SK-N-SH (cell line): ENCODE measurements at regions not wholly inside any gene's neighbourhood (a gene's known extent, or its start where the extent isn't known, plus 50 kb on each side); places are given as distances from the start of the nearest gene placed in this dataset.

ENCODE experiments used
- CTCF ChIA-PET: fragments of 300-600, 350-600 bp; formaldehyde crosslinking; extraction: SDS; loops from one replicate; lab custom pipeline; 2021; lab: Yijun Ruan, JAX
- POLR2A ChIA-PET: fragments of 350-600 bp; sonication (Branson Sonifier 250); formaldehyde crosslinking; extraction: SDS; loops from one replicate; lab custom pipeline; 2020; ENCODE audit warnings: antibody characterized with exemption, inconsistent platforms; lab: Yijun Ruan, JAX
- DNase-seq: peaks from one replicate; pipeline ENCODE4 v3.0.0; 2012
- H2AFZ ChIP-seq: fragments of 200-600 bp; sonication (generic); 2 replicates; pipeline ENCODE4 v1.8.1; 2016; ENCODE audit warnings: antibody characterized with exemption, mild to moderate bottlenecking, low read depth
- H3F3A ChIP-seq: fragments of 200-600 bp; sonication (generic); replicated peaks from 2 replicates; pipeline ENCODE3; 2016; ENCODE audit warnings: antibody characterized with exemption, mild to moderate bottlenecking; ENCODE audit not compliant: insufficient read depth
- H3K27ac ChIP-seq, 2 experiments: fragments of 200-500 bp in 1 of 2; fragments of 200-600 bp in 1 of 2; sonication (Bioruptor generic) in 1 of 2; sonication (generic), shearing (Covaris generic) in 1 of 2; 2 replicates each; pipeline versions ENCODE4 v1.5.1 to v1.6.1; 2014 to 2016; ENCODE audit warnings: low read depth in 2 of 2, inconsistent platforms in 1 of 2, low read length in 1 of 2, mild to moderate bottlenecking in 1 of 2, mixed read lengths in 1 of 2
- H3K27me3 ChIP-seq: fragments of 200-600 bp; sonication (generic), shearing (Covaris generic); 2 replicates; pipeline ENCODE4 v1.6.1; 2016; ENCODE audit warnings: mixed run types; ENCODE audit not compliant: insufficient read depth
- H3K36me3 ChIP-seq, 2 experiments: fragments of 200-500 bp in 1 of 2; fragments of 200-600 bp in 1 of 2; sonication (Bioruptor generic) in 1 of 2; sonication (generic) in 1 of 2; replicated peaks in 1 of 2; 2 replicates each; pipeline versions ENCODE3 to v1.5.1; 2014 to 2016; ENCODE audit warnings: low read length in 1 of 2, mild to moderate bottlenecking in 1 of 2; ENCODE audit not compliant: insufficient read depth in 2 of 2, control insufficient read depth in 1 of 2
- H3K4me1 ChIP-seq, 2 experiments: fragments of 200-500 bp in 1 of 2; fragments of 200-600 bp in 1 of 2; sonication (Bioruptor generic) in 1 of 2; sonication (generic), shearing (Covaris generic) in 1 of 2; 2 replicates each; pipeline versions ENCODE4 v1.5.1 to v1.6.1; 2014 to 2016; ENCODE audit warnings: low read depth in 1 of 2, low read length in 1 of 2, mixed run types in 1 of 2; ENCODE audit not compliant: insufficient read depth in 2 of 2, control insufficient read depth in 1 of 2
- H3K4me2 ChIP-seq: fragments of 200-600 bp; sonication (generic), shearing (Covaris generic); 2 replicates; pipeline ENCODE4 v1.6.1; 2017; ENCODE audit warnings: mixed run types
- H3K4me3 ChIP-seq, 2 experiments: fragments of 200-500 bp in 1 of 2; fragments of 200-600 bp in 1 of 2; sonication (Bioruptor generic) in 1 of 2; sonication (generic), shearing (Covaris generic) in 1 of 2; 2 replicates each; pipeline versions ENCODE4 v1.5.1 to v1.8.1; 2014 to 2016; ENCODE audit warnings: low read depth in 2 of 2, inconsistent platforms in 1 of 2, low read length in 1 of 2, mild to moderate bottlenecking in 1 of 2, mixed read lengths in 1 of 2, moderate library complexity in 1 of 2
- H3K79me2 ChIP-seq: fragments of 200-600 bp; sonication (generic); 2 replicates; pipeline ENCODE4 v1.8.1; 2017; ENCODE audit warnings: mild to moderate bottlenecking; ENCODE audit not compliant: insufficient read depth
- H3K9ac ChIP-seq: fragments of 200-600 bp; sonication (generic); 2 replicates; pipeline ENCODE4 v1.6.1; 2017; ENCODE audit warnings: mixed run types
- H3K9me2 ChIP-seq: fragments of 200-600 bp; sonication (generic); 2 replicates; pipeline ENCODE4 v1.6.1; 2017; ENCODE audit warnings: mixed run types
- H3K9me3 ChIP-seq: fragments of 200-600 bp; sonication (generic); 2 replicates; pipeline ENCODE4 v1.6.1; 2017; ENCODE audit warnings: mixed run types, mild to moderate bottlenecking, moderate library complexity
- H4K20me1 ChIP-seq: fragments of 200-600 bp; sonication (generic); 2 replicates; pipeline ENCODE4 v1.6.1; 2017; ENCODE audit warnings: mild to moderate bottlenecking, mixed run types; ENCODE audit not compliant: insufficient read depth
- CHD2 ChIP-seq: fragments of 150-350 bp; IDR thresholded peaks from 2 replicates; pipeline ENCODE4 v1.6.1; 2018; ENCODE audit warnings: low read length; ENCODE audit not compliant: partially characterized antibody
- CTCF ChIP-seq: fragments of 200-600 bp; sonication (generic); IDR thresholded peaks from 2 replicates; pipeline ENCODE4 v1.6.1; 2017; ENCODE audit warnings: antibody characterized with exemption, mild to moderate bottlenecking, moderate library complexity
- ELF1 ChIP-seq: IDR thresholded peaks from 2 replicates; pipeline ENCODE4 v1.4.0; 2012
- FOSL2 ChIP-seq: IDR thresholded peaks from 2 replicates; pipeline ENCODE4 v1.4.0; 2012; ENCODE audit warnings: low read depth, mild to moderate bottlenecking, moderate library complexity, borderline replicate concordance
- GATA2 ChIP-seq: sonication (generic); formaldehyde crosslinking; IDR thresholded peaks from 2 replicates; pipeline ENCODE4 v1.5.0; 2020; ENCODE audit warnings: mild to moderate bottlenecking, missing genetic modification reagents
- MEF2A ChIP-seq: IDR thresholded peaks from 2 replicates; pipeline ENCODE4 v1.4.0; 2012; ENCODE audit warnings: low read depth, borderline replicate concordance
- NFIC ChIP-seq: IDR thresholded peaks from 2 replicates; pipeline ENCODE4 v1.4.0; 2012; ENCODE audit warnings: borderline replicate concordance
- RAD21 ChIP-seq: IDR thresholded peaks from 2 replicates; pipeline ENCODE4 v1.6.1; 2012; ENCODE audit warnings: mild to moderate bottlenecking, low read length
- RCOR1 ChIP-seq: fragments of 150-350 bp; IDR thresholded peaks from 2 replicates; pipeline ENCODE4 v1.6.1; 2017; ENCODE audit warnings: antibody characterized with exemption, low read length
- REST ChIP-seq: IDR thresholded peaks from 2 replicates; pipeline ENCODE4 v1.6.1; 2012; ENCODE audit warnings: mild to moderate bottlenecking, low read depth, low read length, moderate library complexity
- RFX5 ChIP-seq: IDR thresholded peaks from 2 replicates; pipeline ENCODE4 v1.6.1; 2012; ENCODE audit warnings: mild to moderate bottlenecking, improper control_type of control experiment, low read length
- SIN3A ChIP-seq: IDR thresholded peaks from 2 replicates; pipeline ENCODE4 v1.6.1; 2012; ENCODE audit warnings: low read depth, mild to moderate bottlenecking, low read length, moderate library complexity, borderline replicate concordance
- SMC3 ChIP-seq: IDR thresholded peaks from 2 replicates; pipeline ENCODE4 v1.6.1; 2012; ENCODE audit warnings: low read depth, low read length, improper control_type of control experiment
- TCF12 ChIP-seq: IDR thresholded peaks from 2 replicates; pipeline ENCODE4 v1.4.0; 2012
- TEAD4 ChIP-seq: IDR thresholded peaks from 2 replicates; pipeline ENCODE4 v1.4.0; 2012; ENCODE audit warnings: mild to moderate bottlenecking, borderline replicate concordance; ENCODE audit not compliant: insufficient read depth
- USF2 ChIP-seq: fragments of 150-350 bp; IDR thresholded peaks from 2 replicates; pipeline ENCODE4 v1.6.1; 2017; ENCODE audit warnings: antibody characterized with exemption, low read length, low read depth, borderline replicate concordance
- YY1 ChIP-seq: IDR thresholded peaks from 2 replicates; pipeline ENCODE4 v1.4.0; 2012; ENCODE audit warnings: low read depth, mild to moderate bottlenecking
- ZBTB33 ChIP-seq: IDR thresholded peaks from 2 replicates; pipeline ENCODE4 v1.4.0; 2012; ENCODE audit warnings: low read depth, borderline replicate concordance
- WGBS: methylation state at CpG from one replicate; pipeline ENCODE4 v1.1.6; 2017; ENCODE audit warnings: low lambda C conversion rate; 5-methylcytosine and 5-hydroxymethylcytosine counted together

- Histone ChIP-seq H3K4me1 (peaks cover 0 to 5% of the 10 kb centered on the region in 2 experiments; a peak in 2 of 4 replicates), H3K27ac (no peak overlapping the region), H3K9me2 (no peaks in the 10 kb centered on the region), H3K36me3 (no peaks in the 10 kb centered on the region), H3K27me3 (no peaks in the 10 kb centered on the region), H3K4me2 (no peak overlapping the region), H2AFZ (no peak overlapping the region), H3K4me3 (no peak overlapping the region), H3K9me3 (no peaks in the 10 kb centered on the region), H4K20me1 (no peaks in the 10 kb centered on the region), H3K79me2 (no peaks in the 10 kb centered on the region), H3F3A (no peaks in the 10 kb centered on the region), H3K9ac (no peak overlapping the region)
- ChIA-PET POLR2A (no interaction called here), CTCF (no interaction called here)
- TF ChIP-seq RCOR1 (no peak), MEF2A (no peak), CHD2 (no peak), RFX5 (no peak), USF2 (no peak)
- no peak for DNase-seq
These were observed 212.0 kb upstream of the RRP15 start for GRCh38 chr1:218073062-218073461.

GRCh38 chr1:218078916-218079315, 206.2 kb upstream of the RRP15 start:
- Histone ChIP-seq H4K20me1 (no peaks in the 10 kb centered on the region), H3F3A (no peaks in the 10 kb centered on the region), H2AFZ (no peak overlapping the region), H3K9me2 (no peaks in the 10 kb centered on the region), H3K9ac (no peak overlapping the region), H3K27me3 (no peaks in the 10 kb centered on the region), H3K4me2 (no peak overlapping the region), H3K27ac (no peak overlapping the region), H3K4me3 (no peak overlapping the region), H3K9me3 (no peaks in the 10 kb centered on the region), H3K36me3 (no peaks in the 10 kb centered on the region), H3K4me1 (no peaks in the 10 kb centered on the region), H3K79me2 (no peaks in the 10 kb centered on the region)
- TF ChIP-seq FOSL2: no peak
- no peak for TF ChIP-seq TCF12
- TF ChIP-seq GATA2 (CRISPR knock-in tag): no peak
- TF ChIP-seq ZBTB33: no peak
- TF ChIP-seq SMC3: no peak
- no peak for TF ChIP-seq REST
- no peak for TF ChIP-seq NFIC
- TF ChIP-seq SIN3A: no peak
- TF ChIP-seq CHD2: no peak
- TF ChIP-seq RCOR1: no peak
- no peak for TF ChIP-seq RAD21
- no peak for TF ChIP-seq CTCF
- TF ChIP-seq ELF1: no peak
- no peak for TF ChIP-seq YY1
- TF ChIP-seq TEAD4: no peak
- CTCF ChIA-PET: no interaction called here
- POLR2A ChIA-PET: no interaction called here
- 37% methylated on average over 3 of the region's 3 CpGs for WGBS
- no peak for DNase-seq
